ENCODE measurements at regions not wholly inside any gene's neighbourhood (a gene's known extent, or its start where the extent isn't known, plus 50 kb on each side); places are given as distances from the start of the nearest gene placed in this dataset.
"Not testable (repeated sequence)": the region's sequence is repeated elsewhere in the genome, so short reads cannot be mapped to it uniquely, and the experiment has no call there.

DNA sequence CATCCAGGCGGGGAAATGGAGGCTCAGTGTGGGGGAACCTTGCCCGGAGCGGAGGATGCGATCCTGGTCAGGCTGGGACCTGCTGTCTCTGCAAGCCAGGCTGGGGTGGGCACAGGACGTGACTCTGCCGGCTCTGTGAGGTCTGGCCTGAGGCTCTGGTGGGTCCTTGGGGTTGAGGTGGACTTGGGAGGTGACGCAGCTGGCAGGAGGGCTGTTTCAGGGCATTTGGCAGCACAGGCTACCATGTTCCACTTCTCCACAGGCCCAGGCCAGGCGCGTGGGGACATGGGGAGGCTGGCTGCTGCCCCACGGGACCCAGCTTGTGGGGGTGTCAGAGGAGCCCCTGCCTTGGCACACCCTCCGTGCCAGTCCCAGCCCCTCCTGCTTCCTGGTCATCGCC is 1199.7 kb downstream of the BRD1 start:
- Mint-ChIP-seq H3K9me3 (no peaks in the 10 kb centered on the region), H3K4me1 (peaks cover 28% of the 10 kb centered on the region), H3K27ac (ENCODE audit: unreplicated experiment) (no peak overlapping the region), H3K27me3 (ENCODE audit: low read depth) (no peaks in the 10 kb centered on the region), H3K4me3 (no peak overlapping the region), H3K36me3 (ENCODE audit: low read depth) (no peaks in the 10 kb centered on the region)
- TF ChIP-seq CTCF (conservative IDR thresholded peaks at IDR 0.05), result no peak
- no peak for DNase-seq (ENCODE audit: low read depth, low spot score)

GRCh38 chr22:48627203-48627602 is 1200.5 kb downstream of the BRD1 start:
- no peaks in the 10 kb centered on the region for H3K9me3 Mint-ChIP-seq
- peaks cover 28% of the 10 kb centered on the region for H3K4me1 Mint-ChIP-seq
- no peak overlapping the region for H3K4me3 Mint-ChIP-seq
- H3K27me3 Mint-ChIP-seq (ENCODE audit: low read depth), result no peaks in the 10 kb centered on the region
- no peak overlapping the region for H3K27ac Mint-ChIP-seq (ENCODE audit: unreplicated experiment)
- no peaks in the 10 kb centered on the region for H3K36me3 Mint-ChIP-seq (ENCODE audit: low read depth)
- TF ChIP-seq CTCF (conservative IDR thresholded peaks at IDR 0.05), result no peak
- no peak for DNase-seq (ENCODE audit: low read depth, low spot score)

DNA sequence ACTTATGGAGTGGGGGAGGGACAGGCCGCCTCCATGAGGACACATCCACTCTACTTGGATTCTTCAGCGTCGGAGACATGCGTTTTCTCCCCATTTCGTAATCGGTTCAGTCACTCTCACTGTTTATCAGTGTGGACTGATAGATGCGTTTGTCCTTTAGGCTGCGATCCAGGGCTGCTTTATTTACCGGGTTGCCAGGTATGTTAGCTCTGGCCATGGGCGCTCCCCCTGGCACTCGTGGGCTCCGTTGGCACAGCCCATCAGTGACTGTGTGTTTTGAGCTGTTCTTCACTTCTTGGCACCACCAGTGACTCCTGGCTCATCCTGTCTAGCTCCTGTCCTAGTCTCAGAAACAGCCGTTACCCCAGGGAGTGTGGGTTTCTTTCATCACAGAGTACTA is 1203.3 kb downstream of the BRD1 start:
- no peaks in the 10 kb centered on the region for H3K36me3 Mint-ChIP-seq (ENCODE audit: low read depth)
- H3K27ac Mint-ChIP-seq (ENCODE audit: unreplicated experiment), result no peak overlapping the region
- no peak overlapping the region for H3K4me3 Mint-ChIP-seq
- no peak for DNase-seq (ENCODE audit: low read depth, low spot score)
- H3K27me3 Mint-ChIP-seq (ENCODE audit: low read depth), result no peaks in the 10 kb centered on the region
- no peaks in the 10 kb centered on the region for H3K9me3 Mint-ChIP-seq
- TF ChIP-seq CTCF (conservative IDR thresholded peaks at IDR 0.05), result no peak
- peaks cover 23% of the 10 kb centered on the region for H3K4me1 Mint-ChIP-seq

- Mint-ChIP-seq H3K27me3 (ENCODE audit: low read depth) (no peaks in the 10 kb centered on the region), H3K27ac (ENCODE audit: unreplicated experiment) (no peak overlapping the region), H3K4me1 (peaks cover 23% of the 10 kb centered on the region), H3K36me3 (ENCODE audit: low read depth) (no peaks in the 10 kb centered on the region), H3K4me3 (no peak overlapping the region), H3K9me3 (no peaks in the 10 kb centered on the region)
- TF ChIP-seq CTCF (conservative IDR thresholded peaks at IDR 0.05), result no peak
- no peak for DNase-seq (ENCODE audit: low read depth, low spot score)
These were observed 1204.7 kb downstream of the BRD1 start for GRCh38 chr22:48622891-48623545.

- H3K27ac Mint-ChIP-seq (ENCODE audit: unreplicated experiment), result no peak overlapping the region
- peaks cover 14% of the 10 kb centered on the region for H3K4me1 Mint-ChIP-seq
- H3K27me3 Mint-ChIP-seq (ENCODE audit: low read depth), result no peaks in the 10 kb centered on the region
- TF ChIP-seq CTCF (conservative IDR thresholded peaks at IDR 0.05), result no peak
- H3K36me3 Mint-ChIP-seq (ENCODE audit: low read depth), result no peaks in the 10 kb centered on the region
- H3K4me3 Mint-ChIP-seq, result no peak overlapping the region
- H3K9me3 Mint-ChIP-seq, result no peaks in the 10 kb centered on the region
- no peak for DNase-seq (ENCODE audit: low read depth, low spot score)
These were observed 1206.6 kb downstream of the BRD1 start for GRCh38 chr22:48621085-48621484.

DNA sequence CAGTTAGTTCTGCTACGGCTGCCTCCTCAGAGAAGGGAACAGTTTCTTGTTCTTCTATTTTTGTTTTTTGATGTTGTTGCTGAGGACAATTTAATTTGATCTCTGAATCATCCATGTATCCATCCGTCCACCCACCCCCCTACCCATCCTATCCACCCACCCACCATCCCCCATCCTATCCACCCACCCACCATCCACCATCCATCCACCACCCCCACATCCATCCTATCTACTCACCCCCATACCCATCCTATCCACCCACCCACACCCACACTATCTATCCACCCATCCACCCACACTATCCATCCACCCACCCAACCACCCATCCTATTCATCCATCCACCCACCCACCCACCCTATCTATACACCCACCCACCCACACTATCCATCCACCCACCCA is 1207.2 kb downstream of the BRD1 start:
- not testable (repeated sequence) for H3K4me3 Mint-ChIP-seq; H3K27me3 Mint-ChIP-seq (ENCODE audit: low read depth); DNase-seq (ENCODE audit: low read depth, low spot score); H3K9me3 Mint-ChIP-seq; H3K4me1 Mint-ChIP-seq; H3K27ac Mint-ChIP-seq (ENCODE audit: unreplicated experiment); H3K36me3 Mint-ChIP-seq (ENCODE audit: low read depth)

All from neural crest cell (in vitro differentiated cells).